Ascending aorta (tissue), 2 donors: ENCODE measurements at regions not wholly inside any gene's neighbourhood (a gene's known extent, or its start where the extent isn't known, plus 50 kb on each side); places are given as distances from the start of the nearest gene placed in this dataset.
"Not testable (repeated sequence)": the region's sequence is repeated elsewhere in the genome, so short reads cannot be mapped to it uniquely, and the experiment has no call there.

Source experiments
- DNase-seq, 2 donors: peaks; one replicate each; pipeline ENCODE4 v3.0.0-alpha.2; 2019; ENCODE audit warnings: low spot score in 2 of 2
- H3K27ac ChIP-seq, 2 donors: fragments of 200-600 bp; sonication (generic); one replicate each; pipeline ENCODE4 v1.5.1; 2016 to 2017; ENCODE audit warnings: mild to moderate bottlenecking in 1 of 2
- H3K27me3 ChIP-seq: fragments of 200-600 bp; sonication (generic); one replicate; pipeline ENCODE4 v1.5.1; 2017
- H3K36me3 ChIP-seq, 2 donors: fragments of 200-600 bp; sonication (generic); one replicate each; pipeline ENCODE4 v1.5.1; 2016
- H3K4me1 ChIP-seq, 2 donors: fragments of 200-600 bp; sonication (generic); one replicate each; pipeline ENCODE4 v1.5.1; 2016 to 2017; ENCODE audit warnings: mild to moderate bottlenecking in 1 of 2
- H3K4me3 ChIP-seq, 2 donors: fragments of 200-600 bp; sonication (generic); one replicate each; pipeline ENCODE4 v1.5.1; 2016 to 2017; ENCODE audit warnings: mild to moderate bottlenecking in 1 of 2
- H3K9me3 ChIP-seq, 2 donors: fragments of 200-600 bp; sonication (generic); one replicate each; pipeline ENCODE4 v1.5.1; 2016
- intact Hi-C: fragments of 100-400 bp; cut with DNase I; formaldehyde crosslinking; loops from one replicate; pipeline ENCODE4 v1.15.1; 2023
- TF ChIP-seq, protein P1 (sequence below), 3 experiments: fragments of 200-600 bp in 2 of 3; fragments of 450-650 bp in 1 of 3; sonication (generic) in 2 of 3; IDR thresholded peaks; one replicate each; pipeline ENCODE4 v1.5.1; 2016 to 2019; ENCODE audit warnings: antibody characterized with exemption in 3 of 3, mild to moderate bottlenecking in 1 of 3, moderate library complexity in 1 of 3

DNA sequence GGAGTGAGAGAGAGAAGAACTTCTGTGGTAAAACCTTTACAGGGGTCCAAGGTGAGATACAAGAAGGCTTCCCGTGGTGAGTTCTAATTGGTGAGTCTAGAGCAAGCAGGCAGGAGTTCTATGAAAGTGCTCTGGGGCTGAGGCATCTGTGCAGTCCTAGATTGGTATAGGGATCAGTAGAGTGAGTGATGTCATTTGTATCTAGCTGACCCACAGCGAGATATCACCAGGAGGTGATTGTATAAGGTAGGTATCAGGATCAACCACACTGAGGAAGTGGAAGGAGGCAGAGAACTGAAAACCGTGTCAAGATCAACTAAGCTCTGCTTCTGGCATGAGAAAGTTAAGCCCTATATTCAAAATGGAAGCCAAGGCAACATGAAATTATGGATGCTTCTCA lies 1648.9 kb upstream of the TMEFF2 start:
- H3K4me3 ChIP-seq: no peak overlapping the region
- H3K27me3 ChIP-seq: no peaks in the 10 kb centered on the region
- no peaks in the 10 kb centered on the region for H3K4me1 ChIP-seq
- DNase-seq: no peak
- TF ChIP-seq, protein P1, sequence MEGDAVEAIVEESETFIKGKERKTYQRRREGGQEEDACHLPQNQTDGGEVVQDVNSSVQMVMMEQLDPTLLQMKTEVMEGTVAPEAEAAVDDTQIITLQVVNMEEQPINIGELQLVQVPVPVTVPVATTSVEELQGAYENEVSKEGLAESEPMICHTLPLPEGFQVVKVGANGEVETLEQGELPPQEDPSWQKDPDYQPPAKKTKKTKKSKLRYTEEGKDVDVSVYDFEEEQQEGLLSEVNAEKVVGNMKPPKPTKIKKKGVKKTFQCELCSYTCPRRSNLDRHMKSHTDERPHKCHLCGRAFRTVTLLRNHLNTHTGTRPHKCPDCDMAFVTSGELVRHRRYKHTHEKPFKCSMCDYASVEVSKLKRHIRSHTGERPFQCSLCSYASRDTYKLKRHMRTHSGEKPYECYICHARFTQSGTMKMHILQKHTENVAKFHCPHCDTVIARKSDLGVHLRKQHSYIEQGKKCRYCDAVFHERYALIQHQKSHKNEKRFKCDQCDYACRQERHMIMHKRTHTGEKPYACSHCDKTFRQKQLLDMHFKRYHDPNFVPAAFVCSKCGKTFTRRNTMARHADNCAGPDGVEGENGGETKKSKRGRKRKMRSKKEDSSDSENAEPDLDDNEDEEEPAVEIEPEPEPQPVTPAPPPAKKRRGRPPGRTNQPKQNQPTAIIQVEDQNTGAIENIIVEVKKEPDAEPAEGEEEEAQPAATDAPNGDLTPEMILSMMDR (IDR thresholded peaks at IDR 0.05): no peak
- H3K9me3 ChIP-seq: no peaks in the 10 kb centered on the region
- H3K27ac ChIP-seq: no peak overlapping the region
- intact Hi-C loops: no loop called here
- H3K36me3 ChIP-seq: no peaks in the 10 kb centered on the region

DNA sequence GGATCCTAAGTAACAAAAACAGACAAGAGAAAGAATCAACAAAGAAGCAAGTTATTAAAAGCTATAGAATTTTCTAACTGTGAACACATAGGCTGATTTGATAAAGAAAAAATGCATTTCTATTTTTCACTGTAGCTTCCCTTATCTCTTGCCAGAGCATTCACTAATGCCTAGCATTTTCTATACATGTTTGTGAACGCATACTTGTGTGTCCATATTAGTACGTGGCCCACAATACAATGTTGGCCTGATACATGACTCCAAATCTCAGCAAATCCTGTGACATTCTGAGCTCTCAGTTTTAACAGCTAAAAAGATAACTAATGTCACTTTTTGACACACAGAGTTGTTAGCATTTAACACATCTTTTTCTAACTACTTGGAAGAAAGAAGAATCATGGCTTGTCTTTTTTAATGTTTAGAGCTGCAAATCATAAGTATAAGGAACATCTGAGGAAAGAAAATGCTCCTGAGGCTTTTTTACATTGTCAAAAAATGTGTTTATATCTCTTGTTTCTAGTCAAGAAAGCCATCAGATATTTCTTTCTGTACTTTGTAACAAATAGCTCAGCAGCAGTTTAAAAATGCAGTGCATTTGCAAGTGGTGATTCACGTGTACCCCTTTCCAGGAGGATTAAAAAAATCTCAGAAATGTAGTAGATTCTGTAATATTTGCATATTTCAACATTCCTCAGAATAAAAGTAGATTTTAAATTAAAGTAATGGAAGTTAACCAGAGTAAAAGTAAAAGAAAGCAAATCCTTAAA lies 1646.8 kb upstream of the TMEFF2 start:
- TF ChIP-seq, protein P1 (IDR thresholded peaks at IDR 0.05): no peak
- H3K36me3 ChIP-seq: no peaks in the 10 kb centered on the region
- DNase-seq: no peak
- H3K4me3 ChIP-seq: no peak overlapping the region
- no peaks in the 10 kb centered on the region for H3K4me1 ChIP-seq
- H3K27me3 ChIP-seq: no peaks in the 10 kb centered on the region
- intact Hi-C loops: no loop called here
- no peaks in the 10 kb centered on the region for H3K9me3 ChIP-seq
- no peak overlapping the region for H3K27ac ChIP-seq

DNA sequence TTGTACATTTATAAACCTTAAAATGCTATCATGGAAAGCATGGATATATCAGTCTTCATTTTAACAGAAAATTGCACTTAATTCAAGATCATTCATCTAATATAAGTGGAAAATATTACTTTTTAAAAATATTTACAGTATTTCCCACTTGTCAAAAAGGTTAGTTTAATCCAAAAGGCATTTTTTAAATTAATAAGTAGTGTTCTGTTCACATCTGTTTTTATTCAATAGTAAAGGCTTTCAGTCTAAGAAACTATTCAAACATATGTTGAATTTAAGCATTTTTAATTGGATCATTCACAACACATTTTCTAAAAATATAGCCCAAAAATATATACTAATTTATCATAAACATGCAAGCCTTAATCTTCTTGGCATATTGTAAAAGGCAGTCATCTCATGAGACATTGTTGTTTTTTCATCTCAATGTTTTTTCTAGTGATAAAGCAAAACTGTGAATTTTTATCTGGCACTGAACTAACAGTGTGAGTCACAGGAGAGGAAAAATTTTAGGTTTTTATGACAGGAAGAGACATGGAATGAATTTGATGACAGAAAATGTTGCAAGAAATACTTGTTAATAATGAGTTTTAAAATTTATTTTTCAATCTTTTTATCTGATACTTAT lies 1642.5 kb upstream of the TMEFF2 start:
- TF ChIP-seq, protein P1 (IDR thresholded peaks at IDR 0.05): no peak
- Histone ChIP-seq H3K36me3 (no peaks in the 10 kb centered on the region), H3K4me1 (no peaks in the 10 kb centered on the region), H3K27me3 (no peaks in the 10 kb centered on the region), H3K27ac (no peak overlapping the region), H3K9me3 (no peaks in the 10 kb centered on the region), H3K4me3 (no peak overlapping the region)
- DNase-seq: no peak
- intact Hi-C loops: no loop called here

DNA sequence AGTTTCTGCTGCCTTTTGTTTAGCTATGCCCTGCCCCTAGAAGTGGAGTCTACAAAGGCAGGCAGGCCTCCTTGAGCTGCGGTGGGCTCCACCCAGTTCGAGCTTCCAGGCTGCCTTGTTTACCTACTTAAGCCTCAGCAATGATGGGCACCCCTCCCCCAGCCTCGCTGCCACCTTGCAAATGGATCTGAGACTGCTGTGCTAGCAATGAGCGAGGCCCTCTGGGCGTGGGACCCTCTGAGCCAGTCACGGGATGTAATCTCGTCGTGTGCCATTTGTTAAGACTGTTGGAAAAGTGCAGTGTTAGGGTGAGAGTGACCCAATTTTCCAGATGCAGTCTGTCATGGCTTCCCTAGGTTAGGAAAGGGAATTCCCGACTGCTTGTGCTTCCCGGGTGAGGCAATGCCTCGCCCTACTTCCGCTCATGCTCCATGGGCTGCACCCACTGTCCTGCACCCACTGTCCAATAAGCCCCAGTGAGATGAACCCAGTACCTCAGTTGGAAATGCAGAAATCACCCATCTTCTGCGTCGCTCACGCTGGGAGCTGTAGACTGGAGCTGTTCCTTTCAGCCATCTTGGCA lies 1641.8 kb upstream of the TMEFF2 start:
- intact Hi-C loops, H3K27me3 ChIP-seq, H3K27ac ChIP-seq, DNase-seq, H3K4me1 ChIP-seq, H3K4me3 ChIP-seq, H3K36me3 ChIP-seq, H3K9me3 ChIP-seq: not testable (repeated sequence)

DNA sequence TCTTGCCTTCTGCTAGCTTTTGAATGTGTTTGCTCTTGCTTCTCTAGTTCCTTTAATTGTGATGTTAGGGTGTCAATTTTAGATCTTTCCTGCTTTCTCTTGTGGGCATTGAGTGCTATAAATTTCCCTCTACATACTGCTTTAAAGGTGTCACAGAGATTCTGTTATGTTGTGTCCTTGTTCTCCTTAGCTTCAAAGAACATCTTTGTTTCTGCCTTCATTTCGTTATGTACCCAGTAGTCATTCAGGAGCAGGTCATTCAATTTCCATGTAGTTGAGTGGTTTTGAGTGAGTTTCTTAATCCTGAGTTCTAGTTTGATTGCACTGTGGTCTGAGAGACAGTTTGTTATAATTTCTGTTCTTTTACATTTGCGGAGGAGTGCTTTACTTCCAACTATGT lies 1639.2 kb upstream of the TMEFF2 start:
- H3K27ac ChIP-seq, H3K27me3 ChIP-seq, H3K4me1 ChIP-seq, DNase-seq, intact Hi-C loops, H3K9me3 ChIP-seq, H3K4me3 ChIP-seq, H3K36me3 ChIP-seq: not testable (repeated sequence)

DNA sequence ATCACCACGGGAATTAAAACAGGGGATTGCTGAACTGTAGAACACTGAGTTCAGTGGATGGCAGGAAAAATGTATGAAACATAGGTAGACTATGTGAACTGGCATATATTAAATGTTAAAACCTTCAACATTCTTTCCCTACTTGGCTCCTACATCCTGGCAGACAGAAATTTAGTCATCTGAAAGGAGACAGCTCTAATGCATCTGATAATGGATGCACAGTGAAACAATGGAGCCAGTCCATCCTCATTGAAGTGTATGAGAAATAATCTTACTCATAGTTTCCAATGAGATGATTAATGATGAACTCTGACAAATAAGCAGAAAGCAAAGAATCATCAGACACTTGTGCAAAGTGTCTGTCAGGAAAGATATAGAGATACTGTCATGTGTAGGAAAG lies 1629.7 kb upstream of the TMEFF2 start:
- Histone ChIP-seq H3K9me3 (no peaks in the 10 kb centered on the region), H3K27ac (no peak overlapping the region), H3K36me3 (no peaks in the 10 kb centered on the region), H3K4me3 (no peak overlapping the region), H3K4me1 (no peaks in the 10 kb centered on the region), H3K27me3 (no peaks in the 10 kb centered on the region)
- intact Hi-C loops: no loop called here
- no peak for DNase-seq
- TF ChIP-seq, protein P1 (IDR thresholded peaks at IDR 0.05): no peak
